IPS-NIHi7 (cell line): ENCODE measurements at regions not wholly inside any gene's neighbourhood (a gene's known extent, or its start where the extent isn't known, plus 50 kb on each side); places are given as distances from the start of the nearest gene placed in this dataset.
"Not testable (repeated sequence)": the region's sequence is repeated elsewhere in the genome, so short reads cannot be mapped to it uniquely, and the experiment has no call there.

Source experiments
- DNase-seq: peaks from one replicate; pipeline ENCODE4 v3.0.0; 2012; ENCODE audit warnings: mixed read lengths; ENCODE audit errors: extremely low spot score

DNA sequence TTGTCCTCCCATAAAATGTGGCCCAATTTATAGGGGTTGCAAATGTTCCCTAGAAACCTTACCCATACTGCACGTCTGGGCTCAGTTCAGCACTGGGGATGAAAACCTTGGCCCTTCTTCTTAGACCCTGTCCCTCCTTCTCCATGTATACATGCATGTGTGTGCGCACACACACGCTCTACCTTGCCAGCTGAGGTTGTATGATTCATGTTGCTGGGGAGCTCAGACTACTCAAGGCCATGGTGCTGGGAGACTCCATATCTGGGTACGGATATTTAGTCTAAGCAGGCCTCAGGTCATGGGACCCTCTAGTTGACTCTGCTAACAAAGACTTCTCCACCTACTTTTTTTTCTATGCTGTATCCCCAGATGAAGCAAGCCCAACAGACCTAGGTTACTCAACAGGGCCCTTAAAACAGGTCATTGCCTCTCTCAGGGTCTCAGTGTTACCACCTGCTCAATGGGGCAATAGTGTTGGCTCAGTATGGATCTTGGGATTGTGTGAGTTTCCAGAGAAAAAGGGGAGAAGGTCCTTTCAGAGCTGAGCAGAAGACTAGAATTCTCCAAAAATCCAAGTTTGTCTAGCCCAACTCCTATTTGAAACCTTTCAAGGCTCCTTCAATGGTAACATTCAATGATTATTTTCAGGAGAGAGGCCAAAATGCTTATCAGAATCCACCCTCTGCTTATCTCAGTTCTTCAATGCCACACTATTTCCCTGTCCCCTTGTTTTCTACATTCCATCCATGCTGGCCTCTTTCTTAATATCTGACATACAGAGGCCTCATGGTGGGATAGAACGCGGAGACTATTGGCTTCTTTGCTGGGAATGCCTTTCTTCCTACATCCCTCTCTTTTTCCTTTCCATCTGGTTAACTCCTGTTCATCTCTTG, 123.6 kb upstream of the PITX1 start:
- no peak for DNase-seq

DNA sequence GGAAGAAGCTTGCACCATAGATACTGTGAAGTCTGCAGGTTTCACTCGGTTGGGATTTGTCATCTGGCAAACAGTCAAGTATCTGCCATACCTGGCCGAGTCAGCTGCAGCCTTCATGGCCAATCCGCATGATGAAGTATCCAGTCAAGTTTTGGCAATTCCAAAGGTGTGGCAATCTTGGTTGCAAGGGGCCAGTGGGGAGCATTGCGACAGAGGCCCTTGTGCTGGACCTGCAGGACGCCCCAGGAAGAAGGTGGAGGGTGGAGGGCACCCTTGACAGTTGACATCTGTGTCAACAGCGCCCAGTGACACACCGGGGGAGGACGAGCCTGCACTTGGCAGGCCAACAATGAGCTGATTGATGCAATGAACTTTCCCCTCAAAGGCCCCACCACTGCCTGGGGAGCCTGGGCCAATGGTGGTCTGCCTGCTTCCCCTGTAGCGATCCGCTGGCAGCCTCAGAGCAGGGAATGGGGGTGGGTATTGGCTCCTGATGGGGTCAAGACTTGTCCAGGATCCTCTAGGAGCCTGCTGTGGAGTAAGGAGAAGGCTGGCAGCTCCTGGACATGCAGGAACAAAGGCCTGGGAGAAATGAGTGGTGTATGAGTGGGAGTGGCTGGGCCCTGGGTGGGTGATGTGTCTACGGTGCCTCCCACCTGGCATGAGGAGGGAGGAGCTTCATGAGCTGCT, 122.8 kb upstream of the PITX1 start:
- no peak for DNase-seq

DNA sequence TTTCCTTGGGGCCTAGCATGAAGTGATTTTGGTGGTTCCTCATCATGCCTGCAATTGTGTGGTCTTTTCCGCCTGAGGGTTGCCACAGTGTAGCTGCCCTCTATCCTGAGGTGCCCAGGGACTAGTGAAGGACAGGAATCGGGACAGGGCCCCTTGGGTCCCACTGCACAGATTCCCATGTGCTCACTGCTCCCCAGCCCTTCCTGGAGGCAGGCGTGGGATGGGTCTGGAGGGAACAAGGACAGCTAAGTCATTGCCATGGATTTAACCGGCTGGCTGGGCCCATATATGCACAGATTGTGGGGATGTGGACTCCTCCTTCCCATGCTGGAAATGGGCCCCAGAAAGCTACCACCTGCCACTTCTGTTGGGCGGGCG, 122.3 kb upstream of the PITX1 start:
- DNase-seq = no peak

GRCh38 chr5:135155616-135156214, 121.7 kb upstream of the PITX1 start:
- DNase-seq = no peak

DNA sequence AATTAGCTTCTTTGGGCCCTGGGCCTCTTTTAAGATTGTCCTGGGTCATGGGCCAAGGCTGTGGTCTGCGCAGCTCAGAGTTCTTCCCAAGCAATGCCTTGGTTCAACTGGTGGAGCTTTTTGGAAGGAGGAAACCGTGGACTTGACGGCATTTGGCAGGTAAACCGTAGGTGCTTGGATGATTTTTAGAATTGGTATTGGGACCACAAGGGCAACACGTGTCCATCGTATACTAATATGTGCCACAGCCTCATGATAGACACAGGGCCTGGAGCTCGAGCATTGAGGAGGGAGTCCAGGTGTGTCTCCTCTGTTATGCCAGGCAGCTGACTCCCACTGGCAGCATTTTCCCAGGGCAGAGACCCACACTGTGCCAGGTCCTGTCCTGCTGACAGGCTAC, 120.9 kb upstream of the PITX1 start:
- no peak for DNase-seq

- no peak for DNase-seq
These were observed 120.2 kb upstream of the PITX1 start for GRCh38 chr5:135154197-135154596.

GRCh38 chr5:135153661-135154060, 119.6 kb upstream of the PITX1 start:
- no peak for DNase-seq

DNA sequence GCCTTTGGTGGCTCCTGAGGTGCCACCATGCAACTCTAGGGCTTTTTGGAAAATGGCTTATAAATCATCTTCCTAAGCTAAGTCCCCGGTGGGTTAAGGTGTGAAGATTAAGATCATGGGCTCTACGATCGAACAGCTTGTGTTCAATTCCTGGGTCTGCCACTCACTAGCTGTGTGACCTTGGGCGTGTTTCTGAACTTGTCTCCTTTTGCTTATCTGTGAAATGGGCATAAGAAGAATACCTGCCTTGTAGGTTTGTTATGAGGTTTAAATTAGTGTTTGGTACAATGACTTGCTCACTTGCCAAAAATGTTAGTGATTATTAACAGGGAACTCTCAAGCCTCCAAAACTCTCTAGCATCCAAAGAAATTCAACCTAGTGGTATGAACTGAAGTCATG, 119.2 kb upstream of the PITX1 start:
- DNase-seq = no peak

GRCh38 chr5:135151660-135152059, 117.6 kb upstream of the PITX1 start:
- not testable (repeated sequence) for DNase-seq

DNA sequence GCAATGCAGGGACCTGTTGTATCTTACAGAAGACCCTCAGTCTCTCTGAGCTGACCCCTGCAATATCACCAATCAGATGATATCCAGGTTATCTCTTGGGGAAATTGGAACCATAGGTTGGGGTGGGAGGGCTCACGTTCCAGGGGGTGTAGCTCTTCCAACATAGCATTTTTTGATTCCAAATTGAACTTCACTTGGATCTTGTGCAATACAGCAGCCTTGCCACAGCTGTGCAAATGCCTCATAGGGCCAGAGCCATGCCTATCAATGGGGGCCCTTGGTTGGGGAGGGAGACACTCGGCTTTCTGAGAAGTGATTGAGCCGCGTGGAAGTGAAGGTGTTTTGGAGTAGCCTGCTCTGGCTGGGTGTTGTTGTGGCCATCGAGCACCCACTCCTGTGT, 117.2 kb upstream of the PITX1 start:
- no peak for DNase-seq

- no peak for DNase-seq
These were observed 116.7 kb upstream of the PITX1 start for GRCh38 chr5:135150767-135151166.

DNA sequence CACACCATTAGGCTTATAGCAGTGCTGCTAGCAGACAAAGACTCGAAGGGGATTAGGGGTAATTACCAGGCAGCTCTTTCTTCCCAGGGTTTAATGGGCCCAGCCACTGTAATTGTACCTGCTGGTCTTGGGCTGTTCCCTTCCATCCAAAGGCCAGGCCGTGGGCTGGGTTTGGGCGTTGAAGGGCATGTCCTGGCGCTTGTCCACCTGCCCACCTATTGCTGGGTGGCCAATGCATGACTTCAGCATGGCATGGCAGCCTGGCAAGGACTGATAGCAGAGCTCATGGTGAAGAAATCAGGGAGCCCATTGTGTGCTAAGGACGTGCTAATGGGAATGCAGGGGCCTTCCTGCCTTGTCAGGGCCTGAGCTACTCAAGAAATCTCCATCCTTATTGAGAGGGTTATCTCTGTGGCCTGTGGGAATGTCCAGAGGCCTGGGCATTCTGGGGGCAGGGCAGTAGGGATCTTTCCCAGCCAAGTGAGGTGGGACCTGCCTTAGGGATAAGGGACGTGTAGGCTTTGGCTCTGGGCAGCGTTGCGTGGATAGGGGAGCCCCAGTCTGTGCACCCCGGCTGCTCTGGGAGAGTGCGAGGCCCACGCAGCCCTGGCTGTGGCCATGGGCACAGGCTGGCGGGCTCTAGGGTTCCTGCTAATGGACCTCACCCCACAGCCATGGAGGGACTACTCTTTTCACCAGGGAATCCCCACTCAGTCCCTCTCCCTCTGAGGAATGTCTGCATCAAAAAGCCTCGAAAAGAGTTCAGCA, 116.1 kb upstream of the PITX1 start:
- DNase-seq = no peak

DNA sequence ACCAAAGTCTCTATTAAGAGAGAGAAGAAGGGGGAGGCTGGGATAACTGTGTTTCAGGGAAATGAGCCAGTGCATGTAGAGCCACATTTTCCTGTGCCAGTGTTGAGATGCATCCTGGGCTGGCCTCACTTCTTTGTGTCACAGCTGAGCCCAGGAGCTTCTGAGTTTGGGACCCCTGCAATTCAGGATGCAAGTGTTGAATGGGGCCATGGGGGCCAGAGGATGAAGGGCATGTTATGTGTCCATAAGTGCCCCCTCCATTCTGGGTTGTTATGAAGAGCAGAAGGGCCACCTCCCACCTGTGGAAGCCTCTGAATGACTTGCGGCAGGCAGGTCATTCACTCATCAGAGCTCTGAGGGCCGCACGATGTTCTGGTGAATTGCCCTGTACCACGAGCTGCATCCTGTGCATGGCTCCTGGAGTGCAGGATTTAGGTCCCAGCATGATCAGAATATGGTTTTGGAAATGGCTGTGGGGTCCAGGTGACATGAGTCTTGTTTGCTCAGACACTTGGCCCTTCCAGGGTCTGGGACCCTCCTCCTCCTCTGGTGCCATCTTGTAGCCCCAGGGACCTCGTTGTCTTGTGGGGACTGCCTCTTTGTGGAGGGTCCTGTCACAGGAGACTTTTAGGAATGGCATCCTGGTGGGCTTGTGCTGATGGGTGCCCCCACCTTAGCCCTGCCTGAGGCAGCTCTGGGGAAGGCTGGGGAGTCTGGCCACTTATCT, 115.4 kb upstream of the PITX1 start:
- no peak for DNase-seq

- no peak for DNase-seq
These were observed 113.5 kb upstream of the PITX1 start for GRCh38 chr5:135147294-135148090.

DNA sequence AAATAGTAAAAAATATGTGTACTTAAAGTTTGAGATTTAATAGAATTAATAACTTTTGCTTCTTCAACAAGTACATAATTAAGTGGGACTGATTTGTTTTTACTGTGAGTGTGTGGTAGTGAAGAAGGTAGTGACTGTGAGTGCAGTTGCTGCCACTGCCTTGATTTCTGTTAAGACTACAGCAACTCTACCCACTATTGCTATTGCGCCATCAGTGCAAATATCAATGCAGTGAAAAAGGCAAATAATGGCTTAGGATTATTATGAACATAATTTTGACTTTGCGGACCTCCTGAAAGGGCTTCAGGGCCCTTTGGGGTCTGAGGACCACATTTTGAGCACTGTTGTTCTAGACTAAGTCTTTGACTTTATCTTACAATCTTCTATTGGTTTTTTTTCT, 112.0 kb upstream of the PITX1 start:
- DNase-seq = no peak

GRCh38 chr5:135143682-135144081, 109.7 kb upstream of the PITX1 start:
- DNase-seq = not testable (repeated sequence)

- no peak for DNase-seq
These were observed 107.6 kb upstream of the PITX1 start for GRCh38 chr5:135141303-135142268.

DNA sequence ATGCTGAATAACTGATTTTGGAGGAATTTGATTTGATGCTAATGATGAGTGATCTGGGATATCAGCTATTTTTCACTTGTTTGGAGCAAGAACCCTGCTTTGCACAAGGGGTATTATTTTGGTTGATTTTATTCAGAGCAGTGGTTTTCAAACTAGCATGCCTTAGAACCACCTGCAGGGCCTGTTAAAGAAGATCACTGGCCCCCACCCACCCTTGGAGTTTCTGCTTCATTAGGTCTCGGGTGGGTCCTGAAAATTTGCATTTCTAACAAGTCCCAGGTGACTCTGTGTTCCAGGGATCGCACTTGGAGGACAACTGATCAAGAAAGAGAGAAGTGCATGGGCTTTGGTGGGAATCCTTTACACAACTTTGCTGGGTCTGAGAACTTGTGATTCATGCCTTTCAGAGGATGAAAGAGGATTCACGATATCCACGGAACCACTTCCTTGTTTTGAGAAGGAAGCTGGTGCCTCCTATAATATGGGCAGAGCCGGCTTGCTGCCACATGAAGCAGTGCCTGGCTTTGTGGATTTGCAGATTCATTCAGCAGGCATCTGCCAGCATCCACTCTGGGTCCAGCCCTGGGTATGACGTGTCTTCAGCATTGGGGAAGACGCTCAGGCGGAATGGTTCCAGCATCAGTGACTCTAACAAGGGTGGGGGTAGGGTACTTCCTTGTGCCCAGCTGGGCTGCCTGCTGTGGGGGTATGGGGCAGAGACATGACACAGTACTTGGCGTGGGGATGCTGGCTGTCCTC, 106.6 kb upstream of the PITX1 start:
- DNase-seq = no peak
